ENCODE measurements at regions not wholly inside any gene's neighbourhood (a gene's known extent, or its start where the extent isn't known, plus 50 kb on each side); places are given as distances from the start of the nearest gene placed in this dataset.

- CTCF ChIA-PET, result no interaction called here
- no peak for DNase-seq (ENCODE audit: low spot score)
- no peak overlapping the region for H3K4me3 Mint-ChIP-seq
- POLR2A ChIA-PET, result no interaction called here
- ATAC-seq, result no peak
- TF ChIP-seq E2F4 (CRISPR knock-in tag; IDR thresholded peaks at IDR 0.05; ENCODE audit: borderline replicate concordance, low read depth), result no peak
- TF ChIP-seq ZNF138 (CRISPR knock-in tag; conservative IDR thresholded peaks at IDR 0.05), result no peak
- TF ChIP-seq IRF2 (CRISPR knock-in tag; IDR thresholded peaks at IDR 0.05; ENCODE audit: borderline replicate concordance, low read depth), result no peak
- TF ChIP-seq, protein P1, sequence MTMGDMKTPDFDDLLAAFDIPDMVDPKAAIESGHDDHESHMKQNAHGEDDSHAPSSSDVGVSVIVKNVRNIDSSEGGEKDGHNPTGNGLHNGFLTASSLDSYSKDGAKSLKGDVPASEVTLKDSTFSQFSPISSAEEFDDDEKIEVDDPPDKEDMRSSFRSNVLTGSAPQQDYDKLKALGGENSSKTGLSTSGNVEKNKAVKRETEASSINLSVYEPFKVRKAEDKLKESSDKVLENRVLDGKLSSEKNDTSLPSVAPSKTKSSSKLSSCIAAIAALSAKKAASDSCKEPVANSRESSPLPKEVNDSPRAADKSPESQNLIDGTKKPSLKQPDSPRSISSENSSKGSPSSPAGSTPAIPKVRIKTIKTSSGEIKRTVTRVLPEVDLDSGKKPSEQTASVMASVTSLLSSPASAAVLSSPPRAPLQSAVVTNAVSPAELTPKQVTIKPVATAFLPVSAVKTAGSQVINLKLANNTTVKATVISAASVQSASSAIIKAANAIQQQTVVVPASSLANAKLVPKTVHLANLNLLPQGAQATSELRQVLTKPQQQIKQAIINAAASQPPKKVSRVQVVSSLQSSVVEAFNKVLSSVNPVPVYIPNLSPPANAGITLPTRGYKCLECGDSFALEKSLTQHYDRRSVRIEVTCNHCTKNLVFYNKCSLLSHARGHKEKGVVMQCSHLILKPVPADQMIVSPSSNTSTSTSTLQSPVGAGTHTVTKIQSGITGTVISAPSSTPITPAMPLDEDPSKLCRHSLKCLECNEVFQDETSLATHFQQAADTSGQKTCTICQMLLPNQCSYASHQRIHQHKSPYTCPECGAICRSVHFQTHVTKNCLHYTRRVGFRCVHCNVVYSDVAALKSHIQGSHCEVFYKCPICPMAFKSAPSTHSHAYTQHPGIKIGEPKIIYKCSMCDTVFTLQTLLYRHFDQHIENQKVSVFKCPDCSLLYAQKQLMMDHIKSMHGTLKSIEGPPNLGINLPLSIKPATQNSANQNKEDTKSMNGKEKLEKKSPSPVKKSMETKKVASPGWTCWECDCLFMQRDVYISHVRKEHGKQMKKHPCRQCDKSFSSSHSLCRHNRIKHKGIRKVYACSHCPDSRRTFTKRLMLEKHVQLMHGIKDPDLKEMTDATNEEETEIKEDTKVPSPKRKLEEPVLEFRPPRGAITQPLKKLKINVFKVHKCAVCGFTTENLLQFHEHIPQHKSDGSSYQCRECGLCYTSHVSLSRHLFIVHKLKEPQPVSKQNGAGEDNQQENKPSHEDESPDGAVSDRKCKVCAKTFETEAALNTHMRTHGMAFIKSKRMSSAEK (CRISPR knock-in tag; IDR thresholded peaks at IDR 0.05; ENCODE audit: borderline replicate concordance), result no peak
- TF ChIP-seq SP1 (CRISPR knock-in tag; conservative IDR thresholded peaks at IDR 0.05), result no peak
- no peak for TF ChIP-seq ATF2 (CRISPR knock-in tag; IDR thresholded peaks at IDR 0.05; ENCODE audit: borderline replicate concordance, low read depth)
- TF ChIP-seq ZBTB21 (CRISPR knock-in tag; IDR thresholded peaks at IDR 0.05; ENCODE audit: borderline replicate concordance), result no peak
- TF ChIP-seq CTCF (IDR thresholded peaks at IDR 0.05), result no peak
- no peak for TF ChIP-seq NR2C2 (CRISPR knock-in tag; IDR thresholded peaks at IDR 0.05)
- TF ChIP-seq, protein P2, sequence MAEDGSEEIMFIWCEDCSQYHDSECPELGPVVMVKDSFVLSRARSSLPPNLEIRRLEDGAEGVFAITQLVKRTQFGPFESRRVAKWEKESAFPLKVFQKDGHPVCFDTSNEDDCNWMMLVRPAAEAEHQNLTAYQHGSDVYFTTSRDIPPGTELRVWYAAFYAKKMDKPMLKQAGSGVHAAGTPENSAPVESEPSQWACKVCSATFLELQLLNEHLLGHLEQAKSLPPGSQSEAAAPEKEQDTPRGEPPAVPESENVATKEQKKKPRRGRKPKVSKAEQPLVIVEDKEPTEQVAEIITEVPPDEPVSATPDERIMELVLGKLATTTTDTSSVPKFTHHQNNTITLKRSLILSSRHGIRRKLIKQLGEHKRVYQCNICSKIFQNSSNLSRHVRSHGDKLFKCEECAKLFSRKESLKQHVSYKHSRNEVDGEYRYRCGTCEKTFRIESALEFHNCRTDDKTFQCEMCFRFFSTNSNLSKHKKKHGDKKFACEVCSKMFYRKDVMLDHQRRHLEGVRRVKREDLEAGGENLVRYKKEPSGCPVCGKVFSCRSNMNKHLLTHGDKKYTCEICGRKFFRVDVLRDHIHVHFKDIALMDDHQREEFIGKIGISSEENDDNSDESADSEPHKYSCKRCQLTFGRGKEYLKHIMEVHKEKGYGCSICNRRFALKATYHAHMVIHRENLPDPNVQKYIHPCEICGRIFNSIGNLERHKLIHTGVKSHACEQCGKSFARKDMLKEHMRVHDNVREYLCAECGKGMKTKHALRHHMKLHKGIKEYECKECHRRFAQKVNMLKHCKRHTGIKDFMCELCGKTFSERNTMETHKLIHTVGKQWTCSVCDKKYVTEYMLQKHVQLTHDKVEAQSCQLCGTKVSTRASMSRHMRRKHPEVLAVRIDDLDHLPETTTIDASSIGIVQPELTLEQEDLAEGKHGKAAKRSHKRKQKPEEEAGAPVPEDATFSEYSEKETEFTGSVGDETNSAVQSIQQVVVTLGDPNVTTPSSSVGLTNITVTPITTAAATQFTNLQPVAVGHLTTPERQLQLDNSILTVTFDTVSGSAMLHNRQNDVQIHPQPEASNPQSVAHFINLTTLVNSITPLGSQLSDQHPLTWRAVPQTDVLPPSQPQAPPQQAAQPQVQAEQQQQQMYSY (CRISPR knock-in tag; IDR thresholded peaks at IDR 0.05), result no peak
- no peak for TF ChIP-seq ZNF263 (CRISPR knock-in tag; IDR thresholded peaks at IDR 0.05; ENCODE audit: low read depth)
- no peak for TF ChIP-seq ZMAT4 (CRISPR knock-in tag; IDR thresholded peaks at IDR 0.05)
- no peak for TF ChIP-seq ZNF232 (CRISPR knock-in tag; IDR thresholded peaks at IDR 0.05)
- H3K4me1 Mint-ChIP-seq, result no peaks in the 10 kb centered on the region
- peaks cover 3% of the 10 kb centered on the region; the same call in 1 of the 2 replicates for H3K27me3 Mint-ChIP-seq (ENCODE audit: low read depth)
- H3K36me3 Mint-ChIP-seq, result peaks cover 7% of the 10 kb centered on the region; the same call in 1 of the 2 replicates
- H3K27ac Mint-ChIP-seq, result no peak overlapping the region
- H3K9me3 Mint-ChIP-seq, result peaks cover 10% of the 10 kb centered on the region
Measured at GRCh38 chr16:86682219-86682904, 104.0 kb downstream of the FOXL1 start.
